ENCODE measurements at regions not wholly inside any gene's neighbourhood (a gene's known extent, or its start where the extent isn't known, plus 50 kb on each side); places are given as distances from the start of the nearest gene placed in this dataset.

- TF ChIP-seq, protein P1, sequence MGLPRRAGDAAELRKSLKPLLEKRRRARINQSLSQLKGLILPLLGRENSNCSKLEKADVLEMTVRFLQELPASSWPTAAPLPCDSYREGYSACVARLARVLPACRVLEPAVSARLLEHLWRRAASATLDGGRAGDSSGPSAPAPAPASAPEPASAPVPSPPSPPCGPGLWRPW (IDR thresholded peaks at IDR 0.05), result no peak
- TF ChIP-seq KDM5A (IDR thresholded peaks at IDR 0.05), result no peak
- TF ChIP-seq RARB (CRISPR knock-in tag; IDR thresholded peaks at IDR 0.05), result no peak
- TF ChIP-seq REST (IDR thresholded peaks at IDR 0.05), result no peak
Observed at GRCh38 chr4:129420637-129421036, 324.7 kb downstream of the C4orf33 start (continued).

GRCh38 chr4:129422277-129422676 is 326.3 kb downstream of the C4orf33 start:
- ATAC-seq (no peak), DNase-seq (ENCODE audit: low read depth in 1 of 2, low spot score in 1 of 2) (no peak), FAIRE-seq (no peak)
- ChIA-PET POLR2A (no interaction called here), CTCF (no interaction called here)
- no peak for TF ChIP-seq JUN (IDR thresholded peaks at IDR 0.05)
- TF ChIP-seq NFE2L2 (conservative IDR thresholded peaks at IDR 0.05; ENCODE audit: low read length), result no peak
- TF ChIP-seq MAFK (IDR thresholded peaks at IDR 0.05; ENCODE audit: partially characterized antibody), result peak; percentile 33
- no peak overlapping the region for H3K4me2 ChIP-seq
- no peaks in the 10 kb centered on the region for H3K4me1 ChIP-seq
- no peak overlapping the region for H3K4me3 ChIP-seq
- H3K9me3 ChIP-seq, result no peaks in the 10 kb centered on the region
- H3K27ac ChIP-seq, result no peak overlapping the region

DNA sequence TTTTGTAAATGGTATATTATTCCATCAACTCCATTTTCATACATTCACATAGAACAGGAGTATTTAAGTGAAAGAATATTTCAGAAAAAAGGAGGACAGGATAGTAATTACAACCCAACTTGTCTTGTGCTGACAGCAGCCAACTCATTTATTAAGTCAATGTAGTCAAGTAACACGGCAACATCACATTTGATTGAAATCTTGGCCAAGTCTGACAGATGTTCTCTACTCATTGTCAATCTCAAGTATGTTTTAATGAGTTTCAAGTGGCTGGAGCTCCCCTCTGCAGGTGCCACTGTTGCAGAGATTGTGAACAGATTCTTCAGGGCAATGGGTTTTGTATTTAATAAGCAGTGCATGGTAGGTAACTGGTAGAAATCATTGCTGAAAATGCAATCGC is 332.5 kb downstream of the C4orf33 start:
- ATAC-seq, result no peak
- POLR2A ChIA-PET, result no interaction called here
- CTCF ChIA-PET, result no interaction called here
- 32% methylated on average over 2 of the region's 2 CpGs for WGBS (ENCODE audit: missing lambda C conversion rate)
- no peak for DNase-seq (ENCODE audit: low read depth in 1 of 2, low spot score in 1 of 2)
- TF ChIP-seq FOSL2 (IDR thresholded peaks at IDR 0.05), result no peak
- no peak for TF ChIP-seq FOSL2 (CRISPR knock-in tag; IDR thresholded peaks at IDR 0.05)
- no peak overlapping the region for H3K4me3 ChIP-seq
- no peak overlapping the region for H3K27ac ChIP-seq
- H3K4me2 ChIP-seq, result no peak overlapping the region
- no peaks in the 10 kb centered on the region for H3K9me3 ChIP-seq
- no peaks in the 10 kb centered on the region for H3K4me1 ChIP-seq
- FAIRE-seq, result no peak

- ChIA-PET CTCF (no interaction called here), POLR2A (no interaction called here)
- Histone ChIP-seq H3K9me3 (no peaks in the 10 kb centered on the region), H3K27ac (no peak overlapping the region), H3K4me2 (no peak overlapping the region), H3K4me1 (no peaks in the 10 kb centered on the region), H3K4me3 (no peak overlapping the region)
- no peak for FAIRE-seq
- no peak for DNase-seq (ENCODE audit: low read depth in 1 of 2, low spot score in 1 of 2)
- TF ChIP-seq FOSB (CRISPR knock-in tag; IDR thresholded peaks at IDR 0.05) (no peak), KDM1A (IDR thresholded peaks at IDR 0.05; ENCODE audit: low read depth) (no peak), MAZ (IDR thresholded peaks at IDR 0.05; ENCODE audit: borderline replicate concordance, low read depth, low read length) (no peak), ZNF302 (CRISPR knock-in tag; IDR thresholded peaks at IDR 0.05) (no peak), NPAS2 (CRISPR knock-in tag; IDR thresholded peaks at IDR 0.05; ENCODE audit: borderline replicate concordance) (no peak), CHD4 (IDR thresholded peaks at IDR 0.05; ENCODE audit: borderline replicate concordance) (no peak), EHF (CRISPR knock-in tag; IDR thresholded peaks at IDR 0.05) (no peak), HOXA7 (CRISPR knock-in tag; IDR thresholded peaks at IDR 0.05) (no peak), SREBF2 (IDR thresholded peaks at IDR 0.05) (no peak), CEBPB (IDR thresholded peaks at IDR 0.05) (no peak), POLR2AphosphoS2 (conservative IDR thresholded peaks at IDR 0.05; ENCODE audit: low read length) (no peak), RARB (CRISPR knock-in tag; IDR thresholded peaks at IDR 0.05) (no peak)
- TF ChIP-seq, protein P2, sequence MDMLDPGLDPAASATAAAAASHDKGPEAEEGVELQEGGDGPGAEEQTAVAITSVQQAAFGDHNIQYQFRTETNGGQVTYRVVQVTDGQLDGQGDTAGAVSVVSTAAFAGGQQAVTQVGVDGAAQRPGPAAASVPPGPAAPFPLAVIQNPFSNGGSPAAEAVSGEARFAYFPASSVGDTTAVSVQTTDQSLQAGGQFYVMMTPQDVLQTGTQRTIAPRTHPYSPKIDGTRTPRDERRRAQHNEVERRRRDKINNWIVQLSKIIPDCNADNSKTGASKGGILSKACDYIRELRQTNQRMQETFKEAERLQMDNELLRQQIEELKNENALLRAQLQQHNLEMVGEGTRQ (IDR thresholded peaks at IDR 0.05), result no peak
- TF ChIP-seq, protein P3, sequence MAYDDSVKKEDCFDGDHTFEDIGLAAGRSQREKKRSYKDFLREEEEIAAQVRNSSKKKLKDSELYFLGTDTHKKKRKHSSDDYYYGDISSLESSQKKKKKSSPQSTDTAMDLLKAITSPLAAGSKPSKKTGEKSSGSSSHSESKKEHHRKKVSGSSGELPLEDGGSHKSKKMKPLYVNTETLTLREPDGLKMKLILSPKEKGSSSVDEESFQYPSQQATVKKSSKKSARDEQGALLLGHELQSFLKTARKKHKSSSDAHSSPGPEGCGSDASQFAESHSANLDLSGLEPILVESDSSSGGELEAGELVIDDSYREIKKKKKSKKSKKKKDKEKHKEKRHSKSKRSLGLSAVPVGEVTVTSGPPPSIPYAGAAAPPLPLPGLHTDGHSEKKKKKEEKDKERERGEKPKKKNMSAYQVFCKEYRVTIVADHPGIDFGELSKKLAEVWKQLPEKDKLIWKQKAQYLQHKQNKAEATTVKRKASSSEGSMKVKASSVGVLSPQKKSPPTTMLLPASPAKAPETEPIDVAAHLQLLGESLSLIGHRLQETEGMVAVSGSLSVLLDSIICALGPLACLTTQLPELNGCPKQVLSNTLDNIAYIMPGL (CRISPR knock-in tag; IDR thresholded peaks at IDR 0.05; ENCODE audit: borderline replicate concordance), result no peak
- WGBS (ENCODE audit: missing lambda C conversion rate), result 10% methylated on average over 2 of the region's 2 CpGs
- ATAC-seq, result no peak
Observed at GRCh38 chr4:129429581-129430320, 333.8 kb downstream of the C4orf33 start.

All from A549 (cell line).